ENCODE measurements at regions not wholly inside any gene's neighbourhood (a gene's known extent, or its start where the extent isn't known, plus 50 kb on each side); places are given as distances from the start of the nearest gene placed in this dataset.
A peak's percentile ranks its signal among the peaks of the same experiment; 100 is the strongest.
"Not testable (repeated sequence)": the region's sequence is repeated elsewhere in the genome, so short reads cannot be mapped to it uniquely, and the experiment has no call there.

DNA sequence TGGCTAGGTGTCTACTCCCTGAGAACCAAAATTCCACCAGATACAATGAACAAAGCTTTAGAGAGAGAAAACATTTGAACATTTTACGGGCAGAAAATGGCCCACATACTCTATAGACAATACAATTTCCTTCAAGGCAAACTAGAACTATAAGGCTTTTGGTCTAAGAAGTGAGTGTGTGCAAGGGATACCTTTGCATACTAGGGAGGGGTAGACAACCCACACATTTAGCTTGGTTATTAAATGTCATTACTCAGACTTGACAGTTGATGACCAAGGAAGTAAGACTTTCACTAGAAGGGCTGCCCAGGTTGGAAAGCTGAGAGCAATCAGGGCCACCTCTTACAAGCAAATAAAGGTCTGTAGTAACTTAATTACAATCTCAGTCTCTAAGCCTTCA is 64.0 kb upstream of the PLEKHM1 start:
- not testable (repeated sequence) for DNase-seq (ENCODE audit: low read depth)

DNA sequence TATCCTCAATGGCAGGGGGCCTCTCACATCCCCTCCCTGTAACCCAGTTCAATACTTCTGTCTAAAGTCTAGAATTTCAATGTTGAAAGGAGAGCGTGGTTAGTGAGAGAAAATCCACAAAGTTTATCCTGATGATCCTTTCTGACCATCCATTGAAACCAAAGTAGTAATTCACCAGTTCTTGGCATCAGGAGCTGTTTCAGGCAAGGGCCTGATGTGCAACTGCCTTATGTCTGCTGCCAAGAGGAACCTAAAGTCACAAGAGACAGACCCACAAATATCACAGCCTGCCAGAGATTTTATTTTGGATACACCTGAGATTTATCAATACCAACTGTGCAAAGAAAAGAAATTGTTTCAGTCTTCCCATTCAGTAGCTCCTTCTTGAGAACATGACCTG is 68.3 kb upstream of the PLEKHM1 start:
- DNase-seq (ENCODE audit: low read depth), result not testable (repeated sequence)

DNA sequence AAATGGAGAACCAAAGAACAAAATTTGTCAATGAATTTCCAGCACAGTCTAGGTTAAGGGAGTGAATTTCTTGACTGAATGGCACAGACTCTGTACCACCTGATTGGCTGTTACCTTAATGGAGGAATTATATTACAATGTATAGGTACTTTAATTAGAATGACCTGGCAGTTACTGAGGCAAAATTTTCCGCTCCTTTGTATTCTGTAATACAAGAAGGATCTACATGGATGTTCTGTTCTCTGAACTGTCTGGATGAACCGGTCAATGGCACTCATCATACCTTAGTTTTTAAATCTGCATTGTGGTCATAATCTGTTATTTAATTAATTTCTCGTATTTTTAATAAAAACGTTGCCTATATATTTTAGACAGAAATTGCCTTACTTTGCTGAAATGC is 72.3 kb upstream of the PLEKHM1 start:
- DNase-seq (ENCODE audit: low read depth), result not testable (repeated sequence)

DNA sequence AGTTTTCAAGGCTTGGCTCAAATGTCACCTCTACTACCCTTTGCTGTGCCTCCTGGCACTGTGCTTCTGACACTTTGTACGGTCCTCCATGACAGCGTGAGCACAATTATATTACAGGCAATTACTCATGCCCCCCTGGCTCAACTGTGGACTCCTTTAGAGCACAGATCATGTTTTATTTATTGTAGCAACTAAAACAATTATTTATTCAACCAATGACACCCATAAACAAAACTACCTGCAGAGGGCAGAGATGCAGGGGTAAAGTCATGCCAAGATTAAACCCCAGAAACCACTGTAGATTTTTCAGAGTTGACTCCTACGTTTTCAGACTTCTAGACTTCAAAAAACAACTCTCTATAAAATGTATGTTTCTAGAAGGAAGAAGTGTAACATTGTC is 72.8 kb upstream of the PLEKHM1 start:
- not testable (repeated sequence) for DNase-seq (ENCODE audit: low read depth)

DNA sequence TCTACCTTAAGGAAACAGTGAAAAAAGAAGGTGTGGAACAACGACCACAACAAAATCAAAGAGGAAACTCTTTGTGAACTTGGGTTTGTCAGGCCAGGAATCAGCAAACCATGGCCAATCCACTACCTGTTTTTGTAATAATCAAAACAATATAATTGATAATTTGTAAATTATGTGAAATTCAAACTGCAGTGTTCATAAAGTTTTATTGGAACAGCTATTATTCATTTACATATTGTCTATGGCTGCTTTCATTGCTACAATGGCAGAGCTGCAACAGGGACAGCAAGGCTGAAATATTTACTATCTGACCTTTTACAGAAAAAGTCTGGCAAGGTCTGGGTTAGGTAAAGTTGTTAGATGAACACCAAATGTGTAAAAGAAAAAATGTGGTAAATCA is 77.8 kb upstream of the PLEKHM1 start:
- DNase-seq (ENCODE audit: low read depth), result not testable (repeated sequence)

DNA sequence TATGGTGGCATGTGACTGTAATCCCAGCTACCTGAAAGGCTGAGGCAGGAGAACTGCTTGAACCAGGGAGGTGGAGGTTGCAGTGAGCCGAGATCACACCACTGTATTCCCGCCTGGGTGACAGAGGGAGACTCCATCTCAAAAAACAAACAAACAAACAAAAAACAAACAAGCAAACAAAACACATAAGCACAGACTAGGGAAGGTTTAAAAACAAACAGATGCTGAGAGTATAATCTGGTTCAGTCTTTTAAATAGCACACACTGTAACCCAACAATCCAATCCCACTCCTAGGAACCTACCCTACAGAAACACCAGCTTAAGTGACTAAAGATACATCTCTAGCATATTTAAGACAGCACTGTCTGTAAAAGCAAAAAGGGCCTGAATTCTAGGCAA is 82.8 kb upstream of the PLEKHM1 start:
- DNase-seq (ENCODE audit: low read depth), result not testable (repeated sequence)

DNA sequence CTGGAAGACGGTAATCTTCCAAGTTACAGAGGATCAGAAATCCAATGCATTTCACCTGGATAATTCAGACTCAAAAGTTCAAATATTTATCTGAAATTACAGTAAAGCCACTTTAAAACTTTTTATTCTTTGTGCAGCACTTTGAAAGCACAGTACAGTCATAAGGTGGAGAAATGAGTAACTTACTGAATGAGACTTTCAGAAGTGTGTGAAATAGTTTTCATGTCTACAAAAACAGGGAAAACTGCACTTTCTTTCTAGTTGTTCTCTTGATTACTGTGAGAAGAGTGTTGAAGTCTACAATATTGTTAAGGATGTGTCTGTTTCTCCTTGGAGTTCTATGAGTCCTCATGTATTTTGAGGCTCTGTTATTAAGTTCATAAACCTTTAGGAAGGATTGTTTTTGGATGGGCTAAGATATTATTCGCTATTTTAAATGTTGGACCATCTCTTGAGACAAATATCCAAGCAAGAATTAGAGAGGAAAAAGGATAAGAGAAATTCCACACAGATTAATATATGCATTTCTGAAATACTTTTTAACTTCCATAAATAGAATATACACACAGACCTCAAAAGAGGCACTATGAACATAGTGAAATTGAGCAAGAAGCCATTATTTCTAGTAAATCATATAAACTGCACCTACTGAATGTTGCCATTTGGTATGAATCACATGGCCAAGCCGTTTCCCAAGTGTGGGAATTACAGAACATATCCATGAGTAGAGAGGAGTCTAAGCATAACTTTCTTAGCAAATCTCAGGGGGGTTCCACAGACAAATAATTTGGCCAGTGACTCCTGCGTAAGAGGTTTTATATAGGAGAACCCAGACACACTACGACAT is 83.6 kb upstream of the PLEKHM1 start:
- peak; percentile 39 for DNase-seq (ENCODE audit: low read depth)

DNA sequence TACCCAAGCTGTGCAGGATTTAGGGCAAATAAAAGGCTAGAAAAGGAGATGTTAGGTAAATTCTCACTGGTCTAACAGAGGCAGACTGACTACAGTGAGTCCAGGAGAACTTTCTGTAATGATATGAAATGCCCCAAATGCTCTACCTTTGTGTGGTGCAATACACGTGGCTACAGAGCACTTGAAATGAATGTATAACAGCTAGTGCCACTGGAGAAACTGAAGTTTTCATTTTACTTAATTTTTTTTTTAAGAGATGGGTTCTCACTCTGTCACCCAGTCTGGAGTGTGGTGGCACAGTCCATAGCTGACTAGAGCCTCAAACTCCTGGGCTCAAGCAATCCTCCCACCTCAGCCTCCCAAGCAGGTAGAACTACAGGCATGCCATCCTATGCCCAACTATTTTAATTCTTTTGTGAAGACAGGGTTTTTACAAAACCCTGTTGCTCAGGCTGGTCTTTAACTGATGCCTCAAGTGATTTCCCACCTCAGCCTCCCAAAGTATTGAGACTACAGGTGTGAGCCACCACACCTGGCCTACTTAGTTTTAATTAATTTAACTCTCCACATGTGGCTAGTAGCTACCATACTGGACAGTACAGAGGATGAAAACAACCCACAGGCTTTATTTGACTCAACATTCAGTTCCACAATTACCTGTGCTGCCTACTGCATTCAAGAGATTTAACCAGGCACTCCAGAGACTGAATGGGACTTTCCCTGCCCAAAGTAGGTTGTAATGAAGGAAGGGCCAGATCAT is 84.8 kb upstream of the PLEKHM1 start:
- no peak for DNase-seq (ENCODE audit: low read depth)

DNA sequence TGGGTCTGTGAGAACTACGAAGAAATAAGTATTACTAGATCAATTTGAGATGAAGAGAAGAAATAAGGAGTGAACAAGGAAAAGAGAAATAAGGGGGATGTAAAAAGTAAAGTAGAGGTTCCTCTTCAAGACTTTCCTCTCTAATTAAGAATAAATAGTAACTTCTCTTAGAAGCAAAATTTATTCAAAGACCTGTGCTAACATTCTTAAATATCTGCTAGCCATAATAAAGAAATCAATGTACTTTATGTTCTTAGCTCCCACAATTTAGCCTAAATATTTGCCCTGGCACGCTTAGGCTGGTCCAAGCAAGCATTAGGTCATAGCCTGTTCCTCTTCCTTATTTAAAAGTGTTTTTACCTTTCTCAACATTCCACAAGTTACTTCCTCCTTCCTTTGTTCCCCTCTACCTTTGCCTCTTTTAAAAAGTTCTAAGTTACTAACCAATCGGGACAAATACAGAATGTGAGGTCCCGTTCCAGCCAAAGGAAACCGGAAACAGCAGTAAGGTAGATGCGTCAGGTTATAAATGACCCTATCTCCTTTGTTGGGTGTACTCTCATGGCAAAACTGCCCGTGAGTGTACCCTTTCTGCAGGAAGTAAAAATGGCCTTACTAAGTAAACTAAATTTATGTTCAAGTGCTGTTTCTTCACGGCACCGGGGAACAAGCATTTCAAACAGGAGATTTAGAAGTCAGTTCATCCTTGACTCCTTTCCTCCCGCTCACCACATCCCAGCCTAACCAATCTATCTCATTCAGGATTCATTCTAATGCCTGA is 86.2 kb upstream of the PLEKHM1 start:
- DNase-seq (ENCODE audit: low read depth), result not testable (repeated sequence)

DNA sequence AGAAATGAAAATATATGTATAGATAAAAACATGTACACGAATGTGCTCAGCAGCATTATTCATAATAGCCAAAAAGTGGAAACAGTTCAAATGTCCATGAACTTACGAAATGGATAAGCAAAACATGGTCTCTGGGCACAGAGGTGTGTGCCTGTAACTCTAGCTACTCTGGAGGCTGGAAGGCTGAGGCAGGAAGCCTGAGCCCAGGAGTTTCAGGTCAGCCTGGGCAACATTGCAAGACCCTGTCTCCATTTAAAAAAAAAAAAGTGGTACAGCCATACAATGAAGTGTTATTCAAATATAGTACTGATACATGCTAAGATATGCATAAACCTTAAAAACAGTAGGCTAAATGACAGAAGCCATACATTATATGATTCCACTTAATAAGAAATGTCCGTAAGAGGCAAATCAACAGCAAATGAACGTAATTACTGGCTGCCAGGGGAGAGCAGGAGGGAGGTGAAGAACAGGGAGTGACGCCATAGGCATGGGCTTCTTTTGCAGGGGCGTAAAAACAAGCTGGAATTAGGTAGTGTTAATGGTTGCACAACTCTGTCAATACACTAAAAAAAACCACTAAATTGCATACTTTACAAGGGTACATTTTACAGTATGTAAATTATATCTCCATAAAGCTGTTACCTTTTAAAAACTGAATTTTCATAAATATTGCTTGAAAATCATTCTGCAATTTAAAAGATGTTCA is 87.2 kb upstream of the PLEKHM1 start:
- no peak for DNase-seq (ENCODE audit: low read depth)

DNA sequence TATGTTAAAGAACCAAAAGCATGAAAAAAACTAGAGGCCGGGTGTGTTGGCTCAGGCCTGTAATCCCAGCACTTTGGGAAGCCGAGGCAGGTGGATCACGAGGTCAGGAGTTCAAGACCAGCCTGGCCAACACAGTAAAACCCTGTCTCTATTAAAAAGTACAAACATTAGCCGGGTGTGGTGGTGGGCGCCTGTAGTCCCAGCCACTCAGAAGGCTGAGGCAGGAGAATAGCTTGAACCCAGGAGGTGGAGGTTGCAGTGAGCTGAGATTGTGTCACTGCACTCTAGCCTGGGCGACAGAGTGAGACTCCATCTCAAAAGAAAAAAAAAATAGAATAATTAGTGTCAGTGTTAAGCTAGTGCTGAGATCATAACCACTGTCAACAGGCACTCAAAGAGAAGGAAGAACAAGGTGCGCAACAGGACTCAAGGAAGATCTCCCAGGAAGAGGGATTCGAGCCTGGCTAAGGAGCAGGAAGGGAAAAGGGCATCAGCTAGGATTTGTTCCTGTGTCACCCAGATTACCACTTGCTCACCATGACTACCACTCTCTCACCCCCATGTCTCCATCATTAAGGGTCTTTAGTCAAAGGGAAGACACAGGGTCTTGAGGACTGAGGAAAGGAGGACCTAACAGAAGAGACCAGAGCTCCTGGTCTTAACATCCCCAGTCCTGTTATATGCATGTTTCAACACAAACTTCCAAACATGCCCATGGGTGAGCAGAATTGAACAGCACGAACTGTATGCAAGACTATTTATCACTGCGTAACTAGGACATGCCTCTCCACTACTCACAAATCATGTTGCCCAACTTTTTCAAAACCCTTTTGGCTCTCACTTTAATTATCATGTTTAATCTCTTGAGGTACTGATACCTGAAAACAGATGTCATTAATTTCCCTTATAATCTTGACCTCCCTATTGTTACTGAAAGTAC is 88.3 kb upstream of the PLEKHM1 start:
- DNase-seq (ENCODE audit: low read depth), result no peak

DNA sequence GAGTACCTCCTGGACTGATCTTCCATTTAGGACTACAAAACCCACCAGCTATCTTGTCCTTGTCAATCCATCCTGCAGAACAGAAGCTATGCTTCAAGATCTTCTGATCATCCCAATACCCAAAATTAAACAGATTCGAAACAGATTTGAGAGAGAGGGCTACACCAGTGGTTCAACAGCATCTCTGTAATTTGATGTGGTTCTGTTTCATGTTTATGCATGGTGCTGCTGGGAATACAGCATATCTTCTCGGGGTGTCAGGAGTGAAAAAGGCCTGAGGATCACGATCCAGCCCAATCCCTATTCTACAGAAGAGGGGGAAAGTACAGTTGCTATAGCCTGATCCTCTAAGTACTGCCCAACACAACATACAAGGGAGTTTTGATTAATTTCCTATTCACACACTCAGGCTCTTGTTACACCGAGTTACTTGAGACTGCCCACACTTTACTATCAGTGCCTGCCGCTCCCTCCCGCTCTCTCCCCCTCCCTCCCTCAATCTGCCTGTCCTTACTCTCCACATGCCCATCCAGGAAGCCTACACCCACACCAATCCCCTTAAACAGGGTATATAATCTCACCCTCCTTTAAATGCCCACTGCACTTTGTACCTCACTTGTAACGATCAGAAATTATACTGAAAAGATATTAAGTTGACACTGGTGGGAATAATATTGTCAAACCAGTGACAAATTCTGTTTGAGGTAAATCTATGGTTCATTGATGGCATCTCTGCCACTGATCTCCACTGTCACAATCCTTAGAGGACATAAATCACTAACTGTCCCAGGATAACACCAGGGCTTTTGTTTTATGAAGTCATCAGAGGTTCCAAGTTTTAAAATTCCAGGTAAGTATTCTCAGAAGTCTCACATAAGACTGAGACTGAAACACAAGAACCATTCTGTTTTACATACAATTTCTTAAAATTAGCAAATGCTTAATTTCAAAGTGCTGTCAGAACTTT is 89.3 kb upstream of the PLEKHM1 start:
- DNase-seq (ENCODE audit: low read depth), result no peak

DNA sequence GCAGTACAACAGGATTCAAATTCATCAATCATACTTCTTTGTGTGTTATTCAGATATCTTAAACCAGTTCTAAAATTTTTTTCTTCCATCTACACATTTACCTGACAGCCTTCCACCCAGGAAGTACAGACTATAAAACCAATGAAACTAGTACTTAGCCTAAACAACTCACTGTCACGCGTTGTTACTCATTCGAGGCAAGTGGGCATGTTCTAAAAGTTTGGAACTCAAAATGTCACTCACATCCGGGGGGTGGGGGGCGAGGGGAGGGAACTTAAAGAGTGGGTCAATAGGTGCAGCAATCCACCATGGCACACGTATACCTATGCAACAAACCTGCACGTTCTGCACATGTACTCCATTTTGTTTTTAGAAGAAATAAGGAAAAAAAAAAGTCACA is 90.4 kb upstream of the PLEKHM1 start:
- no peak for DNase-seq (ENCODE audit: low read depth)

DNA sequence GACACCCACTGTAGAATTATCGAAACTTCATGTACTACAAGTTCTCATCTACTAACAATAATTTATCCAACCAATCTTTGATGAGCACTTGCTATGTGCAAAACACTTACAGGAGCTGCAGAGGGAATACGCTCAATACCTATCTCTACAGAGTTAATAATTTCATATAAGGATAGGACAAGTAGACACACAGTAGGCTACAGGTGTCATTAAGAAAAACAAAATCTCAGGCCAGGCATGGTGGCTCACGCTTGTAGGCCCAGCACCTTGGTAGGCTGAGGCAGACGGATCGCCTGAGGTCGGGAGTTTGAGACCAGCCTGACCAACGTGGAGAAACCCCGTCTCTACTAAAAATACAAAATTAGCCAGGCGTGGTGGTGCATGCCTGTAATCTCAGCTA is 91.3 kb upstream of the PLEKHM1 start:
- DNase-seq (ENCODE audit: low read depth), result no peak

DNA sequence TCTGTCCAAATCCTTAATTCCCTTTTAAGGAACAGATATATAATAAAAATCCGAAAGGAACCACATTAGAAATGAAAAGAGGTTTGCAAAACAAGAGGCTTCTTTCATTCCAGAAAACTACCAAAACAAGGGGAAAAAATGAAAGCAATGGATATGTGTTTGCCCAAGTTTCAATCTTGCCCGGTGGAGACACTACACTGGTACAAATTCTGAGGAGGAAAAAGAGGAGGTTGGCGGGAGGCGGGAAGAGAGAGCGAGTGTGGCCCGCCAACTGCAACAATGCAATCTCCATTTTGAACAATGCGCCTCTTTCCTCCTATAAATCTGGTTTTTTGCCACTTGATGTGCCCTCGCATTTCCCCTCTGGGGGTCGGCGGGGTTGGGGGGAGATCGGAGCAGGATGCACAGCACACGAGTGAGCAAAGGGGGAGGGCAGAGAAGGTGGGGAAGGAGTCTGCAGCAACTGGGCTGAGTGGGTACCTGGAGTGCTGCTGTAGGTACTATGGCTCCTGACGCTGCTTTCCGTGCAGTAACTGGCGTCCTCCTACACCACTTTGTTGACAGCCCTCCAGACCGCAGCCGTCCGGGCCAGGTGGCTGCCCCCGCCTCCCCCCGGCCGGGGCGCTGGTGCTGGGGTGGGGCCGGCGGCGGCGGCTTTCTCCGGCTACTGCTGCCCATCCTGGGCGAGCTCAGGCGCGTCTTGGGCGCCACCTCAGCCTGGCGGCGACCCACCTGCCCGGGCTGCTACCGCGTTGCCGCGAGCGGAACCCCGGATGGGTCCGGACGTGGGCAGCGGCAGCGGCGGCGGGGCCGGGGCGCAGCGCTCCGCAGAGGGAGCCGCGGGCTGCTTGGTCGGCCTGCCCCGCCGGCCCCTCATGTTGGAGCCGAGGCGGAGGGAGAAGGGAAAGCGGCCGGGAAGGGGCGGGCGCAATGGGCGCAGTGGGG is 93.8 kb upstream of the PLEKHM1 start:
- peak; percentile 67 for DNase-seq (ENCODE audit: low read depth)

DNA sequence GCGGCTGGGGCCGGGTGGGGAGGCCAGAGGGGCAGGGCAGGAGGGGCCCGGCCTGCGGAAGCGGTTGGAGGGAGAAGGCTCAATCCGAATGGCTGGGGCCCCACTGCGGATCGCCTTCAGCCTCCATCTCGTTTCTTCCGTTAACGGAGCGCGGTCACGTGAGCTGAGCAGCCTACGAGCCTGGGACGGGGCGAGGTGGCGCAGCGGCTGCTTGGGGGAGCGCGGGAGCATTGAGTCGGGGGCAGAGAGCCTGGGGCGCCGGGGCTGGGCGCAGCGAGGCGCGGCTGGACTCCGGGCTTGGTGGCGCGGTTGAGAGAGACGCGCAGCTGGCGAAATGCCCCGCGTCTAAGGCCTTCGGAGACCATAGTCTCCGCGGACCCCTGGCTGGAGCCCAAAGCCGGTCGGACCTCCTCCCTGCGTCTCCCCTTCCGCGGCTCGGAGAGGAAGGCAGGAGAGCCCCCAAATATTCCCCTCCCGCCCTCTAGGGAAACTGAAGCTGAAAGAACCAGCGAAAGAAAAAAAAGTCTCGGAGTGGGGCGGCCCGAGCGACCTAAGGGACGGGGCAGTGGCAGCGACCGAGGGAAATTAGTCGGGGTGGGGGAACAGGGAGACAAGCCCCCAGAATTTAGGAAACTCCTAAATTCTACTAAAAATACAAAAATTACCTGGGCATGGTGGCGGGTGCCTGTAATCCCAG is 94.7 kb upstream of the PLEKHM1 start:
- peak; percentile 81 for DNase-seq (ENCODE audit: low read depth)
